HG03378 (cell line): ENCODE measurements at regions not wholly inside any gene's neighbourhood (a gene's known extent, or its start where the extent isn't known, plus 50 kb on each side); places are given as distances from the start of the nearest gene placed in this dataset.
"Not testable (repeated sequence)": the region's sequence is repeated elsewhere in the genome, so short reads cannot be mapped to it uniquely, and the experiment has no call there.

ENCODE experiments used
- ATAC-seq: cut with Tn5 transposase; IDR thresholded peaks from one replicate; pipeline ENCODE4 v1.9.1; 2021; ENCODE audit warnings: mild to moderate bottlenecking, moderate library complexity; ENCODE audit not compliant: unreplicated experiment

GRCh38 chr10:76621886-76622620 is 1015.6 kb downstream of the KCNMA1 start:
- no peak for ATAC-seq

- ATAC-seq, result no peak
Measured at GRCh38 chr10:76618641-76619040, 1019.0 kb downstream of the KCNMA1 start.

GRCh38 chr10:76618171-76618570 is 1019.4 kb downstream of the KCNMA1 start:
- no peak for ATAC-seq

- ATAC-seq, result not testable (repeated sequence)
Measured at GRCh38 chr10:76616666-76617065, 1020.9 kb downstream of the KCNMA1 start.

- ATAC-seq, result no peak
Measured at GRCh38 chr10:76615049-76615448, 1022.6 kb downstream of the KCNMA1 start.
